ENCODE measurements at regions not wholly inside any gene's neighbourhood (a gene's known extent, or its start where the extent isn't known, plus 50 kb on each side); places are given as distances from the start of the nearest gene placed in this dataset.

DNA sequence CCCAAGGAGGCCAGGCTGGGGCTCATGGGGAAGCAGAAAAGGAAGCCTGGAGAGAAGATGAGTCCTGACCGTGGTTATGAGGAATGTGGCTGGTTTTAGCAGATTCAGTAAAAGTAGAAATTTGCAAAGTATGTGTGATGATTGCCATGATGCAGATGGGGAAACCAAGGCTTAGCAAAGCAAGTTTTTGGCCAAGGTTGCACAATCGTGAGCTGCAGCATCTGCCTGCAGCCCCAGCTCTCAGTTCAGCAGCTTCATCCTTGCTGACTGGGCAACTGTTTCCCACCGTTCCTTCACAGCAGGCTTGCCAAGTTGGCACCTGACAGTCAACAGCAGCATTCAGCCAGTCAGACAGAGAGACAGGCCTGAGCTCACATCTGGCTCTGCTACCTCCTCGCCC, 656.7 kb downstream of the MED13L start:
- ChIA-PET POLR2A (no interaction called here), CTCF (ENCODE audit: low intra/inter-chr PET ratio) (no interaction called here)
- no peaks in the 10 kb centered on the region for H3K9me1 ChIP-seq (ENCODE audit: control insufficient read depth, insufficient read depth, low read length)
- no peak overlapping the region for H3K4me2 ChIP-seq (ENCODE audit: insufficient read depth, low read length)
- WGBS (ENCODE audit: insufficient coverage, low coverage, missing lambda C conversion rate), result 0% methylated on average over 4 of the region's 4 CpGs
- no peak for TF ChIP-seq CEBPG (CRISPR knock-in tag; IDR thresholded peaks at IDR 0.05)
- TF ChIP-seq CEBPG (tag; conservative IDR thresholded peaks at IDR 0.05 in 1 of 2, IDR thresholded peaks at IDR 0.05 in 1 of 2), result no peak
- TF ChIP-seq CBX1 (IDR thresholded peaks at IDR 0.05; ENCODE audit: low read depth), result no peak
- TF ChIP-seq TFE3 (CRISPR knock-in tag; IDR thresholded peaks at IDR 0.05), result no peak
- TF ChIP-seq SIRT6 (IDR thresholded peaks at IDR 0.05; ENCODE audit: low read depth, low read length), result no peak
- no peak for TF ChIP-seq HMBOX1 (IDR thresholded peaks at IDR 0.05)
- TF ChIP-seq ZNF174 (CRISPR knock-in tag; IDR thresholded peaks at IDR 0.05), result no peak
- no peak for TF ChIP-seq ZNF778 (CRISPR knock-in tag; IDR thresholded peaks at IDR 0.05)
- no peak for TF ChIP-seq TFAM (CRISPR knock-in tag; conservative IDR thresholded peaks at IDR 0.05)
- TF ChIP-seq, protein P1, sequence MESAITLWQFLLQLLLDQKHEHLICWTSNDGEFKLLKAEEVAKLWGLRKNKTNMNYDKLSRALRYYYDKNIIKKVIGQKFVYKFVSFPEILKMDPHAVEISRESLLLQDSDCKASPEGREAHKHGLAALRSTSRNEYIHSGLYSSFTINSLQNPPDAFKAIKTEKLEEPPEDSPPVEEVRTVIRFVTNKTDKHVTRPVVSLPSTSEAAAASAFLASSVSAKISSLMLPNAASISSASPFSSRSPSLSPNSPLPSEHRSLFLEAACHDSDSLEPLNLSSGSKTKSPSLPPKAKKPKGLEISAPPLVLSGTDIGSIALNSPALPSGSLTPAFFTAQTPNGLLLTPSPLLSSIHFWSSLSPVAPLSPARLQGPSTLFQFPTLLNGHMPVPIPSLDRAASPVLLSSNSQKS (CRISPR knock-in tag; IDR thresholded peaks at IDR 0.05), result no peak
- no peak for TF ChIP-seq DACH1 (IDR thresholded peaks at IDR 0.05; ENCODE audit: partially characterized antibody)
- TF ChIP-seq, protein P2, sequence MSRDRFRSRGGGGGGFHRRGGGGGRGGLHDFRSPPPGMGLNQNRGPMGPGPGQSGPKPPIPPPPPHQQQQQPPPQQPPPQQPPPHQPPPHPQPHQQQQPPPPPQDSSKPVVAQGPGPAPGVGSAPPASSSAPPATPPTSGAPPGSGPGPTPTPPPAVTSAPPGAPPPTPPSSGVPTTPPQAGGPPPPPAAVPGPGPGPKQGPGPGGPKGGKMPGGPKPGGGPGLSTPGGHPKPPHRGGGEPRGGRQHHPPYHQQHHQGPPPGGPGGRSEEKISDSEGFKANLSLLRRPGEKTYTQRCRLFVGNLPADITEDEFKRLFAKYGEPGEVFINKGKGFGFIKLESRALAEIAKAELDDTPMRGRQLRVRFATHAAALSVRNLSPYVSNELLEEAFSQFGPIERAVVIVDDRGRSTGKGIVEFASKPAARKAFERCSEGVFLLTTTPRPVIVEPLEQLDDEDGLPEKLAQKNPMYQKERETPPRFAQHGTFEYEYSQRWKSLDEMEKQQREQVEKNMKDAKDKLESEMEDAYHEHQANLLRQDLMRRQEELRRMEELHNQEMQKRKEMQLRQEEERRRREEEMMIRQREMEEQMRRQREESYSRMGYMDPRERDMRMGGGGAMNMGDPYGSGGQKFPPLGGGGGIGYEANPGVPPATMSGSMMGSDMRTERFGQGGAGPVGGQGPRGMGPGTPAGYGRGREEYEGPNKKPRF (IDR thresholded peaks at IDR 0.05; ENCODE audit: low read depth, low read length), result no peak
- TF ChIP-seq, protein P3, sequence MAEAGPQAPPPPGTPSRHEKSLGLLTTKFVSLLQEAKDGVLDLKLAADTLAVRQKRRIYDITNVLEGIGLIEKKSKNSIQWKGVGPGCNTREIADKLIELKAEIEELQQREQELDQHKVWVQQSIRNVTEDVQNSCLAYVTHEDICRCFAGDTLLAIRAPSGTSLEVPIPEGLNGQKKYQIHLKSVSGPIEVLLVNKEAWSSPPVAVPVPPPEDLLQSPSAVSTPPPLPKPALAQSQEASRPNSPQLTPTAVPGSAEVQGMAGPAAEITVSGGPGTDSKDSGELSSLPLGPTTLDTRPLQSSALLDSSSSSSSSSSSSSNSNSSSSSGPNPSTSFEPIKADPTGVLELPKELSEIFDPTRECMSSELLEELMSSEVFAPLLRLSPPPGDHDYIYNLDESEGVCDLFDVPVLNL (CRISPR knock-in tag; IDR thresholded peaks at IDR 0.05; ENCODE audit: low read depth), result no peak
- TF ChIP-seq, protein P4, sequence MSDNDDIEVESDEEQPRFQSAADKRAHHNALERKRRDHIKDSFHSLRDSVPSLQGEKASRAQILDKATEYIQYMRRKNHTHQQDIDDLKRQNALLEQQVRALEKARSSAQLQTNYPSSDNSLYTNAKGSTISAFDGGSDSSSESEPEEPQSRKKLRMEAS (CRISPR knock-in tag; IDR thresholded peaks at IDR 0.05), result no peak
- no peaks in the 10 kb centered on the region for H3K36me3 ChIP-seq (ENCODE audit: control insufficient read depth, insufficient read depth, low read length)
- in situ Hi-C loops (cut with MboI) (no loop called here), intact Hi-C loops (cut with micrococcal nuclease) (no loop called here)
- no peak for DNase-seq (ENCODE audit: extremely low read depth in 1 of 4, low spot score in 3 of 4)
- peaks cover 2% of the 10 kb centered on the region; the same call in 1 of the 2 replicates for H3K9me3 ChIP-seq (replicated peaks; ENCODE audit: control insufficient read depth, insufficient read depth, low read depth, low read length)
- no peak overlapping the region for H3K27ac ChIP-seq (ENCODE audit: extremely low read depth, low read depth, low read length)
- no peaks in the 10 kb centered on the region for H4K20me1 ChIP-seq (replicated peaks; ENCODE audit: control insufficient read depth, insufficient read depth, low read length)
- no peaks in the 10 kb centered on the region for H3K4me1 ChIP-seq (replicated peaks in 1 of 2; ENCODE audit: control insufficient read depth in 2 of 2, insufficient read depth in 2 of 2, low read length in 2 of 2)
- FAIRE-seq, result no peak
- no TSS peak for BruUV-seq (replicated peaks)
- H2AFZ ChIP-seq (ENCODE audit: low read depth, low read length), result no peak overlapping the region
- no peak overlapping the region for H3K4me3 ChIP-seq
- no peak overlapping the region for H3K9ac ChIP-seq (ENCODE audit: insufficient read depth in 1 of 2, low read depth in 2 of 2, low read length in 2 of 2)
- ATAC-seq, result no peak
- H3K79me2 ChIP-seq (ENCODE audit: control insufficient read depth, insufficient read depth, low read length), result no peaks in the 10 kb centered on the region
- H3K27me3 ChIP-seq (ENCODE audit: control insufficient read depth in 2 of 2, insufficient read depth in 2 of 2, low read length in 2 of 2), result no peaks in the 10 kb centered on the region; a peak in 1 of 5 replicates

Data from K562 (cell line).